ENCODE measurements at regions not wholly inside any gene's neighbourhood (a gene's known extent, or its start where the extent isn't known, plus 50 kb on each side); places are given as distances from the start of the nearest gene placed in this dataset.

DNA sequence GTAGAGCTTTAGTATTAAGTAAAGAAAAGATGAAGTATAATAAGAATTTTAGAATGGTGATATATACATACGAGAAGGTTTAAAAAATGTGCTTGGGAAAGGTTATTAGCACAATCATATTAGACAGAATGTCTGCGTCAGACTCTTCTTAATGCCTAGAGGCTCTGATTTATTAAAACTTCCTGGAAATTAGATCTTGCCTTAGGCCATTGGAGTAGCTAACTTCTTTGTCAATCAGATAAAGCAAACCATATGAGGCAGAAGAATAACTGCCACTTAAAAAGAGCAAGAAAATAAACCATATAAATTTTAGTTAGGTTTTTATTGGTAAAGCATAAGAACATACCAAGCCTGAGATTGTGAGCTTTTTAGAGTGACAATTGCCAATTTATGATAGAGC is 309.1 kb downstream of the TLL1 start:
- H3K4me1 Mint-ChIP-seq = peaks cover 4% of the 10 kb centered on the region
- Histone ChIP-seq H2AFZ (replicated peaks) (no peak overlapping the region), H3K4me1 (no peaks in the 10 kb centered on the region), H4K20me1 (ENCODE audit: low read depth) (no peaks in the 10 kb centered on the region), H3K4me3 (no peak overlapping the region), H3K9ac (no peak overlapping the region), H3K27ac (no peak overlapping the region), H3K27me3 (no peaks in the 10 kb centered on the region), H3K9me3 (ENCODE audit: low read depth) (no peaks in the 10 kb centered on the region), H3K4me2 (no peak overlapping the region), H3K79me2 (ENCODE audit: low read depth) (no peaks in the 10 kb centered on the region), H3K36me3 (no peaks in the 10 kb centered on the region), H3F3A (ENCODE audit: low read depth) (no peaks in the 10 kb centered on the region)
- no peak for DNase-seq (ENCODE audit: low spot score)
- TF ChIP-seq EZH2 (IDR thresholded peaks at IDR 0.05) (no peak), EZH2phosphoT487 (IDR thresholded peaks at IDR 0.05) (no peak)
- TF ChIP-seq, protein P1, sequence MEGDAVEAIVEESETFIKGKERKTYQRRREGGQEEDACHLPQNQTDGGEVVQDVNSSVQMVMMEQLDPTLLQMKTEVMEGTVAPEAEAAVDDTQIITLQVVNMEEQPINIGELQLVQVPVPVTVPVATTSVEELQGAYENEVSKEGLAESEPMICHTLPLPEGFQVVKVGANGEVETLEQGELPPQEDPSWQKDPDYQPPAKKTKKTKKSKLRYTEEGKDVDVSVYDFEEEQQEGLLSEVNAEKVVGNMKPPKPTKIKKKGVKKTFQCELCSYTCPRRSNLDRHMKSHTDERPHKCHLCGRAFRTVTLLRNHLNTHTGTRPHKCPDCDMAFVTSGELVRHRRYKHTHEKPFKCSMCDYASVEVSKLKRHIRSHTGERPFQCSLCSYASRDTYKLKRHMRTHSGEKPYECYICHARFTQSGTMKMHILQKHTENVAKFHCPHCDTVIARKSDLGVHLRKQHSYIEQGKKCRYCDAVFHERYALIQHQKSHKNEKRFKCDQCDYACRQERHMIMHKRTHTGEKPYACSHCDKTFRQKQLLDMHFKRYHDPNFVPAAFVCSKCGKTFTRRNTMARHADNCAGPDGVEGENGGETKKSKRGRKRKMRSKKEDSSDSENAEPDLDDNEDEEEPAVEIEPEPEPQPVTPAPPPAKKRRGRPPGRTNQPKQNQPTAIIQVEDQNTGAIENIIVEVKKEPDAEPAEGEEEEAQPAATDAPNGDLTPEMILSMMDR (IDR thresholded peaks at IDR 0.05) = no peak
- H3K4me3 Mint-ChIP-seq = no peak overlapping the region
- no peaks in the 10 kb centered on the region for H3K36me3 Mint-ChIP-seq
- peaks cover 4% of the 10 kb centered on the region for H3K27me3 Mint-ChIP-seq (ENCODE audit: insufficient read depth, low read depth)
- no peak overlapping the region for H3K27ac Mint-ChIP-seq
- no peaks in the 10 kb centered on the region for H3K9me3 Mint-ChIP-seq

DNA sequence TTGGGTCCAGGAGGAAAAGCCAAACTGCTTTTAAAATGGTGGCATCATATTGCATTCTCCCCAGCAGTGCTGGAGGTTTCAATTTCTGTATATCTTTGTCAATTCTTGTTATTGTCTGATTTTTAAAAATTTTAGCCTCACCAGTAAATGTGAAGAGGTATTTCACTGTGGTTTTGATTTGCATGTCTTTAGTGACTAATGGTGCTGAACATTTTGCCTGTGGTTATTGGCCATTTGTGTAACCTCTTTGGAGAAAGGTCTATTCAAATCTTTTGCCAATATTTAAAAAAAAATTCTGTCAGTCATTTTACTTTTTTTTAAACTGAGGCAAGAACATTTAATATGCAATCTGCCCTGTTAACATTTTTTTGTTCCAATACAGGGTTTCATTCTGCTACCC is 322.1 kb downstream of the TLL1 start:
- H3K9ac ChIP-seq = no peak overlapping the region
- H3K27me3 ChIP-seq = no peaks in the 10 kb centered on the region
- Mint-ChIP-seq H3K9me3 (no peaks in the 10 kb centered on the region), H3K4me3 (no peak overlapping the region), H3K36me3 (no peaks in the 10 kb centered on the region), H3K27ac (no peak overlapping the region), H3K27me3 (ENCODE audit: insufficient read depth, low read depth) (no peaks in the 10 kb centered on the region), H3K4me1 (no peaks in the 10 kb centered on the region)
- H3K27ac ChIP-seq = no peak overlapping the region
- DNase-seq (ENCODE audit: low spot score) = no peak
- H3K36me3 ChIP-seq = no peaks in the 10 kb centered on the region
- H4K20me1 ChIP-seq (ENCODE audit: low read depth) = no peaks in the 10 kb centered on the region
- TF ChIP-seq EZH2phosphoT487 (IDR thresholded peaks at IDR 0.05) (no peak), EZH2 (IDR thresholded peaks at IDR 0.05) (no peak)
- TF ChIP-seq, protein P1 (IDR thresholded peaks at IDR 0.05) = no peak
- H3K4me2 ChIP-seq = no peak overlapping the region
- H2AFZ ChIP-seq (replicated peaks) = no peak overlapping the region
- H3K4me3 ChIP-seq = no peak overlapping the region
- H3K79me2 ChIP-seq (ENCODE audit: low read depth) = no peaks in the 10 kb centered on the region
- no peaks in the 10 kb centered on the region for H3F3A ChIP-seq (ENCODE audit: low read depth)
- H3K4me1 ChIP-seq = no peaks in the 10 kb centered on the region
- H3K9me3 ChIP-seq (ENCODE audit: low read depth) = no peaks in the 10 kb centered on the region

DNA sequence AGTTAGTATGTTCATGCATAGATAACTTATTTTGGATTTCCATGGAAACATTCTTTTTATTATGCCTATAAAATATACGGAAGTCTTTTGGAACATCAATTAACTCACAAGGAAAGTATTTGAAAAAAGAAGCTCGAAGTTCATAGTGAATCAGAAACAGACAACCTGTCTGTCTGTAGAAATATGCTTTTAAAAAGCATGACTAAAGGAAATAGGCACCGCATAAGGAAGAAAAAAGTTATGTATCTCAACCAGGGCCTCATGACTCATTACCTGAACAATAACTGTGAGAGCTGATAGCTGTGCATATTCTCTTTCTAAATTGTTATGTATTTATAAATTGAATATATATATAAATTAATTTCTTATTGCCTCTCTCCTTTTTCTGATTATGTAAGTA is 324.1 kb downstream of the TLL1 start:
- TF ChIP-seq EZH2phosphoT487 (IDR thresholded peaks at IDR 0.05) (no peak), EZH2 (IDR thresholded peaks at IDR 0.05) (no peak)
- TF ChIP-seq, protein P1 (IDR thresholded peaks at IDR 0.05) = no peak
- no peak for DNase-seq (ENCODE audit: low spot score)
- Histone ChIP-seq H3K79me2 (ENCODE audit: low read depth) (no peaks in the 10 kb centered on the region), H3K4me1 (no peaks in the 10 kb centered on the region), H3K27me3 (no peaks in the 10 kb centered on the region), H3K27ac (no peak overlapping the region), H3K9ac (no peak overlapping the region), H3K36me3 (no peaks in the 10 kb centered on the region), H3K4me2 (no peak overlapping the region), H3K9me3 (ENCODE audit: low read depth) (no peaks in the 10 kb centered on the region), H4K20me1 (ENCODE audit: low read depth) (no peaks in the 10 kb centered on the region), H2AFZ (replicated peaks) (no peak overlapping the region), H3F3A (ENCODE audit: low read depth) (no peaks in the 10 kb centered on the region), H3K4me3 (no peak overlapping the region)
- H3K27me3 Mint-ChIP-seq (ENCODE audit: insufficient read depth, low read depth) = no peaks in the 10 kb centered on the region
- H3K27ac Mint-ChIP-seq = no peak overlapping the region
- H3K36me3 Mint-ChIP-seq = no peaks in the 10 kb centered on the region
- H3K4me1 Mint-ChIP-seq = no peaks in the 10 kb centered on the region
- no peaks in the 10 kb centered on the region for H3K9me3 Mint-ChIP-seq
- H3K4me3 Mint-ChIP-seq = no peak overlapping the region

DNA sequence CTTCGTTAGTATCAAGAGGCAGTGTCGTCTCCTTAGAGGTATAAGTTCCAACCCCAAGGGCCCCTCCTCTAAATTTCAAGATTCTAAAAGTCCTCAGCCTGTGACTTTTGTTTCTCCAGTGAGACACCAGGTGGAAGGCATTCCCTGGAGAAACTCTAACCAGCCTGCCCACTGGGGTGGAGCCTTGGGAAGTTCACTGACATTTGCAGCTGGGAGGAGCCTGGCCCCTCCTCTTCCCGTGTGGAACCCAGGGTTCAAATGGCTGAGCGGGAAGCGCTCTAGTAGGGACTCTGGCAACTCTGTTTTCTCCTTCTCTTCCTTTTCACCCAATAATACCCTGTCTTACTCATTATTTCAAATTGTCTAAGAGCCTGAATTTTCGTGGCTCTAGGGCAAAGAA is 325.0 kb downstream of the TLL1 start:
- DNase-seq (ENCODE audit: low spot score) = no peak
- Mint-ChIP-seq H3K4me1 (no peaks in the 10 kb centered on the region), H3K36me3 (no peaks in the 10 kb centered on the region), H3K27me3 (ENCODE audit: insufficient read depth, low read depth) (no peaks in the 10 kb centered on the region), H3K27ac (no peak overlapping the region), H3K9me3 (no peaks in the 10 kb centered on the region), H3K4me3 (no peak overlapping the region)
- Histone ChIP-seq H2AFZ (replicated peaks) (peak overlapping the region; percentile 27), H3K36me3 (no peaks in the 10 kb centered on the region), H3K4me3 (no peak overlapping the region), H3K79me2 (ENCODE audit: low read depth) (no peaks in the 10 kb centered on the region), H3K27ac (no peak overlapping the region), H3K27me3 (no peaks in the 10 kb centered on the region), H3K4me2 (no peak overlapping the region), H4K20me1 (ENCODE audit: low read depth) (no peaks in the 10 kb centered on the region), H3K9me3 (ENCODE audit: low read depth) (no peaks in the 10 kb centered on the region), H3F3A (ENCODE audit: low read depth) (no peaks in the 10 kb centered on the region), H3K4me1 (no peaks in the 10 kb centered on the region), H3K9ac (no peak overlapping the region)
- TF ChIP-seq EZH2phosphoT487 (IDR thresholded peaks at IDR 0.05) (no peak), EZH2 (IDR thresholded peaks at IDR 0.05) (no peak)
- TF ChIP-seq, protein P1 (IDR thresholded peaks at IDR 0.05) = no peak
